ENCODE measurements at regions not wholly inside any gene's neighbourhood (a gene's known extent, or its start where the extent isn't known, plus 50 kb on each side); places are given as distances from the start of the nearest gene placed in this dataset.

DNA sequence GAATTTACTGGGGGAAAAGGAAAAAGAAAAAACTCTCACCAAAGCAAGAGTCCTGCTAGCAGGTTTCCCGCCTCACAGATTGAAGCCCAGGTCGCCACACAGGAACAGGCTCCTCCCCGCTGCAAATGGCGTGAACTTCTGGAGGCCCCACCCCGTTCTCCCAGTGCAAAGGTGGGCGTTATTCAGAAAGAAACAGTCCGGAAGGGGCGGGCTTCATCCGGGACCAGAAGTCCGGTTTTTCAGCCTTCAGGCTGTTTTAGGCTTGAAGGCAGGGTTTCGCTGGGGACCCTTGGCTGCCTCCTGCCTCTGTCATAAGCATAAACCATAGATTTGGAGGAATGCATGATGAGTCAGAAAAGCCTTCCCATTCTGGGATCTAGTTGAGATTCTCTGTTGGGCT lies 148.3 kb upstream of the POU2AF2 start:
- Histone ChIP-seq H3K4me1 (no peaks in the 10 kb centered on the region), H3K36me3 (ENCODE audit: low read depth, missing control alignments) (no peaks in the 10 kb centered on the region), H3K4me3 (peak overlapping the region; percentile 31 to 50), H3K27me3 (no peaks in the 10 kb centered on the region), H3K9me3 (no peaks in the 10 kb centered on the region), H3K27ac (peak overlapping the region in 1 of 2 donors; percentile 51)
- TF ChIP-seq POLR2A (IDR thresholded peaks at IDR 0.05) = no peak
- no peak for TF ChIP-seq CTCF (IDR thresholded peaks at IDR 0.05)
- peak; percentile 85 for DNase-seq
- WGBS, 2 donors = 15 to 41% methylated on average over 11 of the region's 11 CpGs
- intact Hi-C loops (cut with DNase I; ENCODE audit: low total_unique reads) = no loop called here

DNA sequence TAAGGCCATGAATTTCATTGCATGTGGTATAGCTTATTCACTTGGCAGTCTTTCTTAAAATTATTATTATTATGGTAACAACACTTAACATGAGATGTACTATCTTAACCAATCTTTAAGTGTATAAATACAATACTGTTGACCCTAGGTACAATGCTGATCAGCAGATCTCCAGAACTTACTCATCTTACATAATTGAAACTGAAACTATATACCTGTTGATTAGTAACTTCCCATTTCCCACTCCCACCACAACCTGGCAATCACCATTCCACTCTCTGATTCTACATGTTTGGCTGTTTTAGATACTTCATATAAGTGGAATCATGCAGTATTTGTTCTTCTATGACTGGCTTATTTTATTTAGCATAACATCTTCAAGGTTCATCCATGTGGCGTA lies 150.2 kb upstream of the POU2AF2 start:
- Histone ChIP-seq H3K4me1 (no peaks in the 10 kb centered on the region), H3K36me3 (ENCODE audit: low read depth, missing control alignments) (no peaks in the 10 kb centered on the region), H3K4me3 (no peak overlapping the region), H3K27me3 (no peaks in the 10 kb centered on the region), H3K9me3 (no peaks in the 10 kb centered on the region), H3K27ac (no peak overlapping the region)
- intact Hi-C loops (cut with DNase I; ENCODE audit: low total_unique reads) = no loop called here
- TF ChIP-seq POLR2A (IDR thresholded peaks at IDR 0.05) = no peak
- TF ChIP-seq CTCF (IDR thresholded peaks at IDR 0.05) = no peak
- WGBS, 2 donors = 98 to 100% methylated on average over 1 of the region's 1 CpG
- DNase-seq = no peak

DNA sequence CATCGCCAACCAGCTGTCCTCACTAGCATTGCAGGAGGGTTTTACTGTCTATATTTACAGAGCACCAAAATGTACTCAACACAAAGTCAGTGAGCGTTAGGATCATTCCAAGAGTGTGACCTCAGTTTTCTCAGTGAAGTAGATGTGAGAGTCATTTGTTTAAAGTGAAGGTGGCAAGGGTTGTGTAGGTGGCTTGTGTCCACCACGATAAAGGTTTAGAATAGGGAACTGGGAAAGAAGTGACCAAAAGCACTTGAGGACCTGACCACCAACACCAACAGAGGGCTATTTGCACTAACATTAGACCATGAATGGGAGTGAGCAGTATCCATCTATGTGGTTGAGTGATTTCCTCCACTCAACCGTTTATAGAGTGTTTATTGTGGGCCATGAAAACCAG lies 152.5 kb upstream of the POU2AF2 start:
- WGBS, 2 donors = 93 to 95% methylated on average over 4 of the region's 4 CpGs
- H3K27ac ChIP-seq = no peak overlapping the region
- no peaks in the 10 kb centered on the region for H3K9me3 ChIP-seq
- no peaks in the 10 kb centered on the region for H3K4me1 ChIP-seq
- no peak for DNase-seq
- TF ChIP-seq CTCF (IDR thresholded peaks at IDR 0.05) (no peak), POLR2A (IDR thresholded peaks at IDR 0.05) (no peak)
- no peaks in the 10 kb centered on the region for H3K36me3 ChIP-seq (ENCODE audit: low read depth, missing control alignments)
- no peak overlapping the region for H3K4me3 ChIP-seq
- intact Hi-C loops (cut with DNase I; ENCODE audit: low total_unique reads) = no loop called here
- H3K27me3 ChIP-seq = no peaks in the 10 kb centered on the region

DNA sequence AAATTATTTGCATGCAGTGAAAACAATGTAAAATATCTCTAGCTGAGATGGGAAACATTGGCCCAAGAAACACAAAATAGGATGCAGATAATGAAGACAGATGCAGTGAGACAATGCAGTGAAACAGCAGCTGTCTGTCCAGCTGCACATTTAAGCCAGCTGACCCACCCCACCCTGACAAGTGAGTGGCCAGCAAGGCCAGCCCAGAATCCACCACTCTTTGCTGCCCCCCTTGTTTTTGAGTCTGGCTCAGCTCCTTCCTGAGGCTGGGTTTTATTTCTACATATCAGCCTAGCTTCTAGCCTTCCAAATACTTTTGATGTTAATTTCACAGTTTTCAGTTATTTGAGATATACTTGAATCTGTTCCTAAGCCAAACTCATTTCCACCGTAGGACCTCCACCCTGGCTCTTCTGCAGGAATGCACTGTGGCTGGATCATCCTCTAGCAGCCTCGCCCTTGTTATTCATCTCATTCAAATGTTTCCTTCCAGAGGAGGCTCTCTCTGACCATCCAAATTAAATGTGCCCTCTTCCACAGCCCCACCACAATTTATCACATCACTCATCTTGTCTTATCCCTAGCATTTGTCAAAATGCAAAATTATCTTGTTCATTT lies 154.1 kb upstream of the POU2AF2 start:
- Histone ChIP-seq H3K9me3 (no peaks in the 10 kb centered on the region), H3K36me3 (ENCODE audit: low read depth, missing control alignments) (no peaks in the 10 kb centered on the region), H3K4me3 (no peak overlapping the region), H3K4me1 (no peaks in the 10 kb centered on the region), H3K27ac (no peak overlapping the region), H3K27me3 (no peaks in the 10 kb centered on the region)
- intact Hi-C loops (cut with DNase I; ENCODE audit: low total_unique reads) = no loop called here
- TF ChIP-seq CTCF (IDR thresholded peaks at IDR 0.05) = no peak
- TF ChIP-seq POLR2A (IDR thresholded peaks at IDR 0.05) = no peak
- WGBS, 2 donors = 67 to 68% methylated on average over 2 of the region's 2 CpGs
- peak; percentile 33 for DNase-seq

DNA sequence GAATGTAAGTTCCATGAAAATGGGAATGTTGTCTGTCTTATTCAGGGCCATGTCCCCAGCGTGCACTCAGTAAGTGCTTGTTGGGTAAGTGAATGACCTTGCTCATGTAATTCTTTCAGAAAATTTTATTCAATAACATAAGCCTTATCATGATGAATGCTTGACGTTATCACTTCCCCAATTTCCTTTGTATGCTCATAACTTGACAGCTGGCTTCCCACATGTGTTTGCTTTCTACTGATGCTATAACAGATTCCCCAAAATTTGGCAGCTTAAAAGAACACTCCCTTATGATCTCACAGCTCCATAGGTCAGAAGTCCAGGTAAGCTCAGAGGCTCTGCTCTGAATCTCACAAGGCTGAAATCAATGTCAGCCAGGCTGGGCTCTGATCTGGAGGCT lies 155.8 kb upstream of the POU2AF2 start:
- no peaks in the 10 kb centered on the region for H3K4me1 ChIP-seq
- H3K27ac ChIP-seq = no peak overlapping the region
- no peak for TF ChIP-seq POLR2A (IDR thresholded peaks at IDR 0.05)
- TF ChIP-seq CTCF (IDR thresholded peaks at IDR 0.05) = no peak
- H3K36me3 ChIP-seq (ENCODE audit: low read depth, missing control alignments) = no peaks in the 10 kb centered on the region
- H3K27me3 ChIP-seq = no peaks in the 10 kb centered on the region
- WGBS, 2 donors = 64 to 80% methylated on average over 2 of the region's 2 CpGs
- H3K4me3 ChIP-seq = no peak overlapping the region
- intact Hi-C loops (cut with DNase I; ENCODE audit: low total_unique reads) = no loop called here
- no peaks in the 10 kb centered on the region for H3K9me3 ChIP-seq
- DNase-seq = no peak

Measured in testis (tissue), 2 donors.